Loucy (cell line): ENCODE measurements at regions not wholly inside any gene's neighbourhood (a gene's known extent, or its start where the extent isn't known, plus 50 kb on each side); places are given as distances from the start of the nearest gene placed in this dataset.

Experiments
- H2AFZ ChIP-seq: fragments of 200-600 bp; sonication (generic); 2 replicates; pipeline ENCODE4 v1.6.0; 2016; ENCODE audit warnings: antibody characterized with exemption, mild to moderate bottlenecking, low read length, moderate library complexity
- H3F3A ChIP-seq: fragments of 200-600 bp; 2 replicates; pipeline ENCODE4 v1.6.0; 2016; ENCODE audit warnings: antibody characterized with exemption, low read depth, mild to moderate bottlenecking
- H3K27me3 ChIP-seq: fragments of 200-600 bp; sonication (generic); 2 replicates; pipeline ENCODE4 v1.6.1; 2014; ENCODE audit warnings: low read length, mild to moderate bottlenecking; ENCODE audit not compliant: insufficient read depth, poor library complexity, severe bottlenecking
- H3K36me3 ChIP-seq: fragments of 200-600 bp; sonication (generic); 2 replicates; pipeline ENCODE4 v1.6.1; 2016; ENCODE audit warnings: low read length; ENCODE audit not compliant: insufficient read depth
- H3K4me1 ChIP-seq: fragments of 200-600 bp; sonication (generic); 2 replicates; pipeline ENCODE4 v1.5.1; 2014; ENCODE audit warnings: low read length, mild to moderate bottlenecking; ENCODE audit not compliant: insufficient read depth, poor library complexity, severe bottlenecking
- H3K4me2 ChIP-seq: fragments of 200-600 bp; sonication (generic); 2 replicates; pipeline ENCODE4 v1.6.0; 2014; ENCODE audit warnings: antibody characterized with exemption, low read length, low read depth, mild to moderate bottlenecking; ENCODE audit not compliant: poor library complexity, severe bottlenecking
- H3K4me3 ChIP-seq: fragments of 200-600 bp; sonication (generic); 2 replicates; pipeline ENCODE4 v1.5.1; 2014; ENCODE audit warnings: low read length, mild to moderate bottlenecking, mixed read lengths; ENCODE audit not compliant: poor library complexity, severe bottlenecking
- H3K79me2 ChIP-seq: fragments of 200-600 bp; sonication (generic); 2 replicates; pipeline ENCODE4 v1.6.1; 2014; ENCODE audit warnings: low read length; ENCODE audit not compliant: insufficient read depth
- H3K9ac ChIP-seq: fragments of 200-600 bp; sonication (generic); 2 replicates; pipeline ENCODE4 v1.6.0; 2014; ENCODE audit warnings: mild to moderate bottlenecking, low read depth, low read length, moderate library complexity; ENCODE audit not compliant: poor library complexity, severe bottlenecking
- H3K9me2 ChIP-seq: fragments of 200-600 bp; sonication (generic); replicated peaks from 2 replicates; pipeline ENCODE4 v1.6.1; 2016; ENCODE audit warnings: low read depth, low read length, mixed read lengths
- H3K9me3 ChIP-seq: fragments of 200-600 bp; sonication (generic); 2 replicates; pipeline ENCODE4 v1.6.1; 2014; ENCODE audit warnings: mild to moderate bottlenecking, antibody characterized with exemption, low read length, low read depth; ENCODE audit not compliant: insufficient read depth
- H4K20me1 ChIP-seq: fragments of 200-600 bp; sonication (generic); 2 replicates; pipeline ENCODE4 v1.6.0; 2014; ENCODE audit warnings: antibody characterized with exemption, low read length, mild to moderate bottlenecking; ENCODE audit not compliant: insufficient read depth, poor library complexity, severe bottlenecking
- CTCF ChIP-seq: fragments of 200-600 bp; sonication (generic); conservative IDR thresholded peaks from 2 replicates; pipeline ENCODE4 v1.5.1; 2014; ENCODE audit warnings: mild to moderate bottlenecking, antibody characterized with exemption, low read length
- EZH2phosphoT487 ChIP-seq: fragments of 200-600 bp; IDR thresholded peaks from 2 replicates; pipeline ENCODE4 v1.6.1; 2018; ENCODE audit warnings: antibody characterized with exemption, mild to moderate bottlenecking, moderate library complexity, borderline replicate concordance

- H3K9ac ChIP-seq, result no peak overlapping the region
- no peak overlapping the region for H3K4me2 ChIP-seq
- peaks cover 6% of the 10 kb centered on the region; the same call in 1 of the 2 replicates for H3K9me3 ChIP-seq
- no peak overlapping the region for H2AFZ ChIP-seq
- no peaks in the 10 kb centered on the region for H3K4me1 ChIP-seq
- no peaks in the 10 kb centered on the region for H3K27me3 ChIP-seq
- no peaks in the 10 kb centered on the region for H3K9me2 ChIP-seq
- H4K20me1 ChIP-seq, result no peaks in the 10 kb centered on the region
- H3K36me3 ChIP-seq, result no peaks in the 10 kb centered on the region
- H3K4me3 ChIP-seq, result no peak overlapping the region
- no peak for TF ChIP-seq EZH2phosphoT487
- no peak for TF ChIP-seq CTCF
- H3F3A ChIP-seq, result no peaks in the 10 kb centered on the region
- H3K79me2 ChIP-seq, result no peaks in the 10 kb centered on the region
Measured at GRCh38 chrX:39298821-39299220, 497.6 kb downstream of the MID1IP1 start.

- Histone ChIP-seq H3K36me3 (no peaks in the 10 kb centered on the region), H3K9ac (no peak overlapping the region), H3K4me2 (no peak overlapping the region)
Measured at GRCh38 chrX:39299615-39300014, 498.4 kb downstream of the MID1IP1 start.

GRCh38 chrX:39301036-39301435 is 499.8 kb downstream of the MID1IP1 start:
- Histone ChIP-seq H3K9me2 (no peaks in the 10 kb centered on the region), H3K4me1 (peaks cover 5% of the 10 kb centered on the region), H3K27me3 (no peaks in the 10 kb centered on the region), H3K9me3 (peaks cover 6% of the 10 kb centered on the region; the same call in 1 of the 2 replicates), H3F3A (no peaks in the 10 kb centered on the region), H3K4me2 (no peak overlapping the region), H3K4me3 (no peak overlapping the region), H3K9ac (no peak overlapping the region), H3K36me3 (no peaks in the 10 kb centered on the region), H3K79me2 (no peaks in the 10 kb centered on the region), H2AFZ (no peak overlapping the region), H4K20me1 (no peaks in the 10 kb centered on the region)
- TF ChIP-seq CTCF (no peak), EZH2phosphoT487 (no peak)

More at GRCh38 chrX:39299615-39300014, 498.4 kb downstream of the MID1IP1 start:
- peaks cover 6% of the 10 kb centered on the region; the same call in 1 of the 2 replicates for H3K9me3 ChIP-seq
- H2AFZ ChIP-seq, result no peak overlapping the region
- no peaks in the 10 kb centered on the region for H3K4me1 ChIP-seq
- no peaks in the 10 kb centered on the region for H3K27me3 ChIP-seq
- H3K4me3 ChIP-seq, result no peak overlapping the region
- no peaks in the 10 kb centered on the region for H3F3A ChIP-seq
- no peak for TF ChIP-seq CTCF
- TF ChIP-seq EZH2phosphoT487, result no peak
- H3K9me2 ChIP-seq, result no peaks in the 10 kb centered on the region
- no peaks in the 10 kb centered on the region for H3K79me2 ChIP-seq
- H4K20me1 ChIP-seq, result no peaks in the 10 kb centered on the region
